ENCODE measurements at regions not wholly inside any gene's neighbourhood (a gene's known extent, or its start where the extent isn't known, plus 50 kb on each side); places are given as distances from the start of the nearest gene placed in this dataset.

GRCh38 chr15:94607176-94607654, 375.9 kb downstream of the MCTP2 start:
- TF ChIP-seq ZFP30 (CRISPR knock-in tag; IDR thresholded peaks at IDR 0.05): no peak
- no peak for TF ChIP-seq ZFP3 (CRISPR knock-in tag; IDR thresholded peaks at IDR 0.05)
- TF ChIP-seq, protein P1, sequence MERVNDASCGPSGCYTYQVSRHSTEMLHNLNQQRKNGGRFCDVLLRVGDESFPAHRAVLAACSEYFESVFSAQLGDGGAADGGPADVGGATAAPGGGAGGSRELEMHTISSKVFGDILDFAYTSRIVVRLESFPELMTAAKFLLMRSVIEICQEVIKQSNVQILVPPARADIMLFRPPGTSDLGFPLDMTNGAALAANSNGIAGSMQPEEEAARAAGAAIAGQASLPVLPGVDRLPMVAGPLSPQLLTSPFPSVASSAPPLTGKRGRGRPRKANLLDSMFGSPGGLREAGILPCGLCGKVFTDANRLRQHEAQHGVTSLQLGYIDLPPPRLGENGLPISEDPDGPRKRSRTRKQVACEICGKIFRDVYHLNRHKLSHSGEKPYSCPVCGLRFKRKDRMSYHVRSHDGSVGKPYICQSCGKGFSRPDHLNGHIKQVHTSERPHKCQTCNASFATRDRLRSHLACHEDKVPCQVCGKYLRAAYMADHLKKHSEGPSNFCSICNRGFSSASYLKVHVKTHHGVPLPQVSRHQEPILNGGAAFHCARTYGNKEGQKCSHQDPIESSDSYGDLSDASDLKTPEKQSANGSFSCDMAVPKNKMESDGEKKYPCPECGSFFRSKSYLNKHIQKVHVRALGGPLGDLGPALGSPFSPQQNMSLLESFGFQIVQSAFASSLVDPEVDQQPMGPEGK (CRISPR knock-in tag; IDR thresholded peaks at IDR 0.05; ENCODE audit: borderline replicate concordance): no peak
- TF ChIP-seq TCF4 (CRISPR knock-in tag; IDR thresholded peaks at IDR 0.05; ENCODE audit: borderline replicate concordance): no peak
- TF ChIP-seq RARB (CRISPR knock-in tag; IDR thresholded peaks at IDR 0.05): no peak
- no peak for TF ChIP-seq CSDC2 (CRISPR knock-in tag; IDR thresholded peaks at IDR 0.05)

Data from SK-N-SH treated with all-trans-retinoic acid at 6 μM for 48 hours (cell line).